ENCODE measurements at regions not wholly inside any gene's neighbourhood (a gene's known extent, or its start where the extent isn't known, plus 50 kb on each side); places are given as distances from the start of the nearest gene placed in this dataset.

- TF ChIP-seq, protein P1, sequence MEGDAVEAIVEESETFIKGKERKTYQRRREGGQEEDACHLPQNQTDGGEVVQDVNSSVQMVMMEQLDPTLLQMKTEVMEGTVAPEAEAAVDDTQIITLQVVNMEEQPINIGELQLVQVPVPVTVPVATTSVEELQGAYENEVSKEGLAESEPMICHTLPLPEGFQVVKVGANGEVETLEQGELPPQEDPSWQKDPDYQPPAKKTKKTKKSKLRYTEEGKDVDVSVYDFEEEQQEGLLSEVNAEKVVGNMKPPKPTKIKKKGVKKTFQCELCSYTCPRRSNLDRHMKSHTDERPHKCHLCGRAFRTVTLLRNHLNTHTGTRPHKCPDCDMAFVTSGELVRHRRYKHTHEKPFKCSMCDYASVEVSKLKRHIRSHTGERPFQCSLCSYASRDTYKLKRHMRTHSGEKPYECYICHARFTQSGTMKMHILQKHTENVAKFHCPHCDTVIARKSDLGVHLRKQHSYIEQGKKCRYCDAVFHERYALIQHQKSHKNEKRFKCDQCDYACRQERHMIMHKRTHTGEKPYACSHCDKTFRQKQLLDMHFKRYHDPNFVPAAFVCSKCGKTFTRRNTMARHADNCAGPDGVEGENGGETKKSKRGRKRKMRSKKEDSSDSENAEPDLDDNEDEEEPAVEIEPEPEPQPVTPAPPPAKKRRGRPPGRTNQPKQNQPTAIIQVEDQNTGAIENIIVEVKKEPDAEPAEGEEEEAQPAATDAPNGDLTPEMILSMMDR (IDR thresholded peaks at IDR 0.05), result no peak
- DNase-seq, result no peak
- H3K4me1 Mint-ChIP-seq, result no peaks in the 10 kb centered on the region
- no peak overlapping the region for H3K27ac Mint-ChIP-seq
- H3K4me3 Mint-ChIP-seq, result no peak overlapping the region
- no peaks in the 10 kb centered on the region for H3K36me3 Mint-ChIP-seq (ENCODE audit: low read depth)
- H3K27me3 Mint-ChIP-seq, result no peaks in the 10 kb centered on the region
- POLR2A ChIA-PET, result no interaction called here
- CTCF ChIA-PET, result no interaction called here
- intact Hi-C loops (cut with micrococcal nuclease), result no loop called here
- no peaks in the 10 kb centered on the region for H3K9me3 Mint-ChIP-seq
- ATAC-seq (ENCODE audit: low read depth), result no peak
Measured at GRCh38 chr17:83014297-83014696, 65.1 kb upstream of the METRNL start.

- Mint-ChIP-seq H3K27me3 (no peaks in the 10 kb centered on the region), H3K4me1 (no peaks in the 10 kb centered on the region), H3K9me3 (no peaks in the 10 kb centered on the region), H3K4me3 (no peak overlapping the region), H3K27ac (no peak overlapping the region), H3K36me3 (ENCODE audit: low read depth) (no peaks in the 10 kb centered on the region)
- TF ChIP-seq, protein P1 (IDR thresholded peaks at IDR 0.05), result no peak
- ChIA-PET POLR2A (no interaction called here), CTCF (interaction anchor here (0.6 kb wide), 1 partner anchor 82 kb away, joined by 3 read pairs; no protein-coding TSS in a partner anchor)
- intact Hi-C loops (cut with micrococcal nuclease), result no loop called here
- no peak for DNase-seq
- ATAC-seq (ENCODE audit: low read depth), result no peak
Measured at GRCh38 chr17:83014940-83015910, 64.2 kb upstream of the METRNL start.

- intact Hi-C loops (cut with micrococcal nuclease), result no loop called here
- H3K27ac Mint-ChIP-seq, result no peak overlapping the region
- H3K4me1 Mint-ChIP-seq, result no peaks in the 10 kb centered on the region
- H3K27me3 Mint-ChIP-seq, result no peaks in the 10 kb centered on the region
- ChIA-PET CTCF (interaction anchor here (0.7 kb wide), 1 partner anchor 85 kb away, joined by 3 read pairs; no protein-coding TSS in a partner anchor), POLR2A (no interaction called here)
- no peak for DNase-seq
- no peaks in the 10 kb centered on the region for H3K9me3 Mint-ChIP-seq
- ATAC-seq (ENCODE audit: low read depth), result no peak
- H3K4me3 Mint-ChIP-seq, result no peak overlapping the region
- TF ChIP-seq, protein P1 (IDR thresholded peaks at IDR 0.05), result no peak
- no peaks in the 10 kb centered on the region for H3K36me3 Mint-ChIP-seq (ENCODE audit: low read depth)
Measured at GRCh38 chr17:83018658-83019193, 60.7 kb upstream of the METRNL start.

GRCh38 chr17:83019376-83019775 lies 60.0 kb upstream of the METRNL start:
- intact Hi-C loops (cut with micrococcal nuclease), result no loop called here
- Mint-ChIP-seq H3K27ac (no peak overlapping the region), H3K9me3 (no peaks in the 10 kb centered on the region), H3K36me3 (ENCODE audit: low read depth) (no peaks in the 10 kb centered on the region), H3K27me3 (no peaks in the 10 kb centered on the region), H3K4me1 (no peaks in the 10 kb centered on the region), H3K4me3 (no peak overlapping the region)
- ATAC-seq (ENCODE audit: low read depth), result no peak
- no peak for DNase-seq
- POLR2A ChIA-PET, result no interaction called here
- CTCF ChIA-PET, result interaction anchor here (0.7 kb wide), 1 partner anchor 86 kb away, joined by 3 read pairs; no protein-coding TSS in a partner anchor
- TF ChIP-seq, protein P1 (IDR thresholded peaks at IDR 0.05), result no peak

All from activated B cell treated with CpG ODN at 0.5 μM for 24 hours (primary cell).